Hepatocyte (in vitro differentiated cells): ENCODE measurements at regions not wholly inside any gene's neighbourhood (a gene's known extent, or its start where the extent isn't known, plus 50 kb on each side); places are given as distances from the start of the nearest gene placed in this dataset. TPM values are rescaled to one million over a fixed set of nuclear protein-coding genes. Genes with fewer than 3 reads are reported as not detected.

Experiments
- DNase-seq: peaks from one replicate; pipeline ENCODE4 v3.0.0-alpha.2; 2016; ENCODE audit warnings: low spot score
- H2AFZ ChIP-seq: fragments of 200-600 bp; sonication (generic); 2 replicates; pipeline ENCODE4 v1.6.0; 2016; ENCODE audit warnings: antibody characterized with exemption, mild to moderate bottlenecking
- H3K27ac ChIP-seq: fragments of 200-600 bp; sonication (generic); 2 replicates; pipeline ENCODE4 v1.5.1; 2016; ENCODE audit warnings: mild to moderate bottlenecking
- H3K27me3 ChIP-seq: fragments of 200-600 bp; sonication (generic); 2 replicates; pipeline ENCODE4 v1.6.1; 2016
- H3K36me3 ChIP-seq: fragments of 200-600 bp; sonication (generic); replicated peaks from 2 replicates; pipeline ENCODE4 v1.5.1; 2016; ENCODE audit warnings: low read depth; ENCODE audit not compliant: insufficient read depth
- H3K4me1 ChIP-seq: fragments of 200-600 bp; sonication (generic); 2 replicates; pipeline ENCODE4 v1.5.1; 2016; ENCODE audit warnings: mild to moderate bottlenecking, moderate library complexity; ENCODE audit not compliant: insufficient read depth
- H3K4me2 ChIP-seq: fragments of 200-600 bp; sonication (generic); 2 replicates; pipeline ENCODE4 v1.6.0; 2016
- H3K4me3 ChIP-seq: fragments of 200-600 bp; sonication (generic); 2 replicates; pipeline ENCODE4 v1.5.1; 2016; ENCODE audit warnings: mild to moderate bottlenecking
- H3K79me2 ChIP-seq: fragments of 200-600 bp; sonication (generic); 2 replicates; pipeline ENCODE4 v1.6.0; 2017; ENCODE audit warnings: mild to moderate bottlenecking
- H3K9me2 ChIP-seq: fragments of 200-600 bp; sonication (generic); replicated peaks from 2 replicates; pipeline ENCODE4 v1.6.0; 2017; ENCODE audit warnings: mild to moderate bottlenecking; ENCODE audit not compliant: insufficient read depth
- H3K9me3 ChIP-seq: fragments of 200-600 bp; sonication (generic); 2 replicates; pipeline ENCODE4 v1.5.1; 2016; ENCODE audit warnings: low read depth, mild to moderate bottlenecking
- H4K20me1 ChIP-seq: fragments of 200-600 bp; sonication (generic); 2 replicates; pipeline ENCODE4 v1.6.0; 2016; ENCODE audit warnings: mild to moderate bottlenecking; ENCODE audit not compliant: insufficient read depth, poor library complexity, severe bottlenecking
- EZH2 ChIP-seq: fragments of 200-600 bp; sonication (generic); IDR thresholded peaks from 2 replicates; pipeline ENCODE4 v1.6.1; 2016; ENCODE audit warnings: antibody characterized with exemption, mild to moderate bottlenecking, borderline replicate concordance
- EZH2phosphoT487 ChIP-seq: fragments of 200-600 bp; sonication (generic); IDR thresholded peaks from one replicate; pipeline ENCODE4 v1.6.1; 2018; ENCODE audit warnings: antibody characterized with exemption, mild to moderate bottlenecking, low read depth, moderate library complexity; ENCODE audit not compliant: unreplicated experiment, severe bottlenecking
- WGBS: methylation state at CpG from one replicate; pipeline ENCODE4 v1.1.6; 2016; ENCODE audit warnings: low lambda C conversion rate; ENCODE audit errors: missing lambda C conversion rate; 5-methylcytosine and 5-hydroxymethylcytosine counted together
- small RNA-seq: library from RNA; depleted of rRNA; stranded (forward); fragments of <200 nt; gene quantifications from one replicate; pipeline ENCODE3, GENCODE V24; 2014
- TF ChIP-seq, protein P1 (sequence below): fragments of 200-600 bp; sonication (generic); IDR thresholded peaks from 2 replicates; pipeline ENCODE4 v1.5.1; 2016; ENCODE audit warnings: antibody characterized with exemption, mild to moderate bottlenecking; ENCODE audit not compliant: poor library complexity

DNA sequence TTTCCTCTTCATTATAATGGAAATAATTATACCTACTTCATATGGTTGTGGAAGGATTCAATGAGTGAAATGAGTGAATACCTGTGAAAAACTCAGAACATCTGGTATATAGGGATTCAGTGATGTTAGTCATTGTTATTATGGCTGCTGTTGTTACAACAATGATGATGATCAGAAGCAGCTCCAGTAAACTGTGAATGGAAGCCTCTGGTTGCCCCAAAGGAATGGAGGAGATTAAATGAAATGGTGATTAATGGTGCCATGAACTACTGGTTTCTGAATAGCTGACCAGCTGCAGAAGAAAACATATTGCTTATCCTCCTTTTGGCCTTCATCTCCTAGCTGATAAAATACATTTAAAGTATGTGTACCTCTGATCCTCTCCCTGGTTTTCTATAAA, 372.0 kb downstream of the ARHGEF28 start:
- no peak for DNase-seq
- H3K79me2 ChIP-seq, result no peaks in the 10 kb centered on the region
- no peak overlapping the region for H3K4me3 ChIP-seq
- TF ChIP-seq EZH2, result no peak
- TF ChIP-seq EZH2phosphoT487, result no peak
- TF ChIP-seq, protein P1, sequence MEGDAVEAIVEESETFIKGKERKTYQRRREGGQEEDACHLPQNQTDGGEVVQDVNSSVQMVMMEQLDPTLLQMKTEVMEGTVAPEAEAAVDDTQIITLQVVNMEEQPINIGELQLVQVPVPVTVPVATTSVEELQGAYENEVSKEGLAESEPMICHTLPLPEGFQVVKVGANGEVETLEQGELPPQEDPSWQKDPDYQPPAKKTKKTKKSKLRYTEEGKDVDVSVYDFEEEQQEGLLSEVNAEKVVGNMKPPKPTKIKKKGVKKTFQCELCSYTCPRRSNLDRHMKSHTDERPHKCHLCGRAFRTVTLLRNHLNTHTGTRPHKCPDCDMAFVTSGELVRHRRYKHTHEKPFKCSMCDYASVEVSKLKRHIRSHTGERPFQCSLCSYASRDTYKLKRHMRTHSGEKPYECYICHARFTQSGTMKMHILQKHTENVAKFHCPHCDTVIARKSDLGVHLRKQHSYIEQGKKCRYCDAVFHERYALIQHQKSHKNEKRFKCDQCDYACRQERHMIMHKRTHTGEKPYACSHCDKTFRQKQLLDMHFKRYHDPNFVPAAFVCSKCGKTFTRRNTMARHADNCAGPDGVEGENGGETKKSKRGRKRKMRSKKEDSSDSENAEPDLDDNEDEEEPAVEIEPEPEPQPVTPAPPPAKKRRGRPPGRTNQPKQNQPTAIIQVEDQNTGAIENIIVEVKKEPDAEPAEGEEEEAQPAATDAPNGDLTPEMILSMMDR, result no peak
- no peak overlapping the region for H3K4me2 ChIP-seq
- peaks cover 4% of the 10 kb centered on the region for H3K4me1 ChIP-seq
- no peak overlapping the region for H3K27ac ChIP-seq
- H3K9me3 ChIP-seq, result no peaks in the 10 kb centered on the region
- no peaks in the 10 kb centered on the region for H3K27me3 ChIP-seq
- no peaks in the 10 kb centered on the region for H3K9me2 ChIP-seq
- H2AFZ ChIP-seq, result no peak overlapping the region
- H4K20me1 ChIP-seq, result no peaks in the 10 kb centered on the region
- no peaks in the 10 kb centered on the region for H3K36me3 ChIP-seq

DNA sequence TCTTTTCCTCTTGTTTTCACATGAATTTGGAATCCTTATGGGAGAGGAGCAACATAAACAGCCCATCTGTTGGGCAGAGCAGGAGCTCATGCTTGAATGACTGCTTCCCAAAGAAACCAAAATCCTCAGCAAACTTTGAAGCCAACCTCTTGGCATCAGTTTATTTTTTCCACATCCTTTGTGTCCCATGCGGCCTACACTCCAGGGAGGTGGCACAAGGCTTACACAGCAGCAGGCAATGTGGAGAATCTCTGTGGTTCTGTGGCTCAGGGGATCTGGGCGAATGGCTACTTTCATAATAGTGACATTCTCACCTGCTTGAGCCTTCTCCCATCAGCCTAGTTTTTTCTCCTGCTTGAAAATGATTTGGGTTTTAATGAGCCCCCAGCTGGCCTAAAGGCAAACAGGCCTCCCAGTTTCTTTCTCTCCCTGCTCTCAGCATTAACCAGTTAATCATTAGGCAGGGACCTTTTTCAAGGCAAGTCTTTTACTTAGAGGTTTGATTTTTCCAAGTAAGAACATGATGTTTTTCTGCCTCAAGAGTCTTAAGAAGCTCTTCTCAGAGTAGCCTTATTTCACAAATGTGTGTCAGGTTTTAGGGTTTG, 370.3 kb downstream of the ARHGEF28 start:
- no peaks in the 10 kb centered on the region for H3K36me3 ChIP-seq
- H3K9me2 ChIP-seq, result no peaks in the 10 kb centered on the region
- no peaks in the 10 kb centered on the region for H3K79me2 ChIP-seq
- WGBS, result 84% methylated on average over 2 of the region's 2 CpGs
- no peak overlapping the region for H2AFZ ChIP-seq
- DNase-seq, result no peak
- no peaks in the 10 kb centered on the region for H3K9me3 ChIP-seq
- no peaks in the 10 kb centered on the region for H4K20me1 ChIP-seq
- H3K4me2 ChIP-seq, result no peak overlapping the region
- no peak overlapping the region for H3K4me3 ChIP-seq
- H3K27ac ChIP-seq, result no peak overlapping the region
- H3K27me3 ChIP-seq, result no peaks in the 10 kb centered on the region
- no peak for TF ChIP-seq EZH2
- TF ChIP-seq EZH2phosphoT487, result no peak
- TF ChIP-seq, protein P1, result no peak
- peaks cover 4% of the 10 kb centered on the region for H3K4me1 ChIP-seq

DNA sequence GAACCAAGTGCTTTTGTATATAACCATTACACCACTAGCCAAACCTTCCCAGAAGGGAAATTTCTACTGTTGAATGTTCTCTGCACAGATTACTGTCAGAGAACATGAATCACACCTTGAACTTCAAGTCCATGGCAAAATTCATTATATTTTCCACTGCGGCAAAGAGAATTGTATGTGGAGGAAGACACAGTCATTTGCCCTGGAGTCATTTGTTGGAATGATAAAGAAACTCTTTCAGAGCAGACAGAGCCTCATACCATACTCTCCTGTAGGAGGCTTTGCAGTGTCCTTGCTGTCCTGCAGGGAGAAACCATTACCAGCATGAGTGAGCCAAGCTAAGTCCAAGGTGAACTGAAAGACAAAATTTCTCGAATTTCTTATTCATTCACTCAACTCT, 369.0 kb downstream of the ARHGEF28 start:
- Histone ChIP-seq H2AFZ (no peak overlapping the region), H3K36me3 (no peaks in the 10 kb centered on the region), H3K4me1 (peaks cover 4% of the 10 kb centered on the region), H3K4me3 (no peak overlapping the region), H3K4me2 (no peak overlapping the region), H3K27me3 (no peaks in the 10 kb centered on the region), H3K9me3 (no peaks in the 10 kb centered on the region), H3K79me2 (no peaks in the 10 kb centered on the region), H3K9me2 (no peaks in the 10 kb centered on the region), H4K20me1 (no peaks in the 10 kb centered on the region), H3K27ac (no peak overlapping the region)
- WGBS, result 94% methylated on average over 2 of the region's 2 CpGs
- no peak for DNase-seq
- no peak for TF ChIP-seq EZH2phosphoT487
- TF ChIP-seq, protein P1, result no peak
- no peak for TF ChIP-seq EZH2

Small RNAs in the stretch of these regions (small RNA-seq; reads per million reads assigned to genes)
- not detected for gene RN7SL814P
